HEK293 (cell line): ENCODE measurements at regions not wholly inside any gene's neighbourhood (a gene's known extent, or its start where the extent isn't known, plus 50 kb on each side); places are given as distances from the start of the nearest gene placed in this dataset.

Experiments
- CTCF ChIA-PET: fragments of 350-600 bp; formaldehyde crosslinking; extraction: SDS; loops from one replicate; lab custom pipeline; 2021; ENCODE audit warnings: antibody characterized with exemption; lab: Yijun Ruan, JAX
- POLR2A ChIA-PET: fragments of 300-600 bp; formaldehyde crosslinking; extraction: SDS; loops from one replicate; lab custom pipeline; 2020; ENCODE audit warnings: antibody characterized with exemption, inconsistent platforms; lab: Yijun Ruan, JAX
- H3K27ac ChIP-seq: fragments of 200-500 bp; sonication (Bioruptor generic); 2 replicates; pipeline ENCODE4 v1.5.1; 2014; ENCODE audit warnings: low read depth, low read length, control low read depth, inconsistent platforms; ENCODE audit errors: extremely low read depth
- H3K36me3 ChIP-seq, 2 experiments: fragments of 200-500 bp in 1 of 2; sonication (Bioruptor generic) in 1 of 2; 1 replicate in 1 of 2; 2 replicates in 1 of 2; pipeline ENCODE4 v1.5.1; 2014 to 2017; ENCODE audit warnings: inconsistent platforms in 2 of 2, low read length in 2 of 2; ENCODE audit not compliant: control insufficient read depth in 2 of 2, insufficient read depth in 1 of 2
- H3K4me1 ChIP-seq: fragments of 200-500 bp; sonication (Bioruptor generic); 2 replicates; pipeline ENCODE4 v1.5.1; 2014; ENCODE audit warnings: mild to moderate bottlenecking, low read length, inconsistent platforms; ENCODE audit not compliant: control insufficient read depth, insufficient read depth
- H3K4me3 ChIP-seq: 2 replicates; pipeline ENCODE4 v1.5.1; 2011; ENCODE audit warnings: low read depth, mild to moderate bottlenecking, control low read depth, low read length, moderate library complexity
- H3K9me3 ChIP-seq: fragments of 200-500 bp; sonication (Bioruptor generic); 2 replicates; pipeline ENCODE4 v1.5.1; 2014; ENCODE audit warnings: low read depth, low read length, inconsistent platforms; ENCODE audit not compliant: control insufficient read depth, insufficient read depth
- HOXD13 ChIP-seq: sonication (generic); formaldehyde crosslinking; IDR thresholded peaks from 2 replicates; pipeline ENCODE4 v1.8.0; 2022; ENCODE audit warnings: missing genetic modification reagents, borderline replicate concordance
- KLF10 ChIP-seq: fragments of 450-650 bp; IDR thresholded peaks from 2 replicates; pipeline ENCODE4 v1.5.1; 2018; ENCODE audit warnings: missing biosample characterization, mild to moderate bottlenecking, missing genetic modification characterization
- KLF16 ChIP-seq: fragments of 450-650 bp; formaldehyde crosslinking; IDR thresholded peaks from 2 replicates; pipeline ENCODE4 v1.5.1; 2017; ENCODE audit warnings: missing biosample characterization, missing genetic modification characterization
- SP2 ChIP-seq: fragments of 450-650 bp; formaldehyde crosslinking; IDR thresholded peaks from 2 replicates; pipeline ENCODE4 v1.5.1; 2016; ENCODE audit warnings: missing biosample characterization, missing genetic modification characterization
- TCF7L2 ChIP-seq: IDR thresholded peaks from 2 replicates; pipeline ENCODE4 v1.6.1; 2011; ENCODE audit warnings: low read depth, mild to moderate bottlenecking, inconsistent platforms, low read length, moderate library complexity, borderline replicate concordance
- TRIM28 ChIP-seq: IDR thresholded peaks from 2 replicates; pipeline ENCODE4 v1.6.1; 2011; ENCODE audit warnings: low read length, control low read depth, borderline replicate concordance
- YY1 ChIP-seq: fragments of 450-650 bp; formaldehyde crosslinking; IDR thresholded peaks from 2 replicates; pipeline ENCODE4 v1.5.1; 2018; ENCODE audit warnings: missing biosample characterization, missing genetic modification characterization
- ZBTB10 ChIP-seq: fragments of 450-650 bp; formaldehyde crosslinking; IDR thresholded peaks from 2 replicates; pipeline ENCODE4 v1.5.1; 2016; ENCODE audit warnings: missing biosample characterization, missing genetic modification characterization
- ZBTB44 ChIP-seq: fragments of 450-650 bp; IDR thresholded peaks from 2 replicates; pipeline ENCODE4 v1.5.1; 2018; ENCODE audit warnings: missing biosample characterization, mild to moderate bottlenecking, missing genetic modification characterization
- ZBTB6 ChIP-seq: fragments of 450-650 bp; formaldehyde crosslinking; IDR thresholded peaks from 2 replicates; pipeline ENCODE4 v1.5.1; 2017; ENCODE audit warnings: missing biosample characterization, missing genetic modification characterization
- ZEB2 ChIP-seq: fragments of 450-650 bp; formaldehyde crosslinking; IDR thresholded peaks from 2 replicates; pipeline ENCODE4 v1.5.1; 2016; ENCODE audit warnings: missing biosample characterization, missing genetic modification characterization
- ZFHX2 ChIP-seq: fragments of 450-650 bp; formaldehyde crosslinking; conservative IDR thresholded peaks from 2 replicates; pipeline ENCODE4 v1.5.1; 2016; ENCODE audit warnings: missing biosample characterization, missing genetic modification characterization
- ZFP41 ChIP-seq: fragments of 450-650 bp; formaldehyde crosslinking; IDR thresholded peaks from 2 replicates; pipeline ENCODE4 v1.5.1; 2016; ENCODE audit warnings: missing biosample characterization, missing genetic modification characterization, borderline replicate concordance
- ZNF157 ChIP-seq: fragments of 450-650 bp; formaldehyde crosslinking; IDR thresholded peaks from 2 replicates; pipeline ENCODE4 v1.5.1; 2016; ENCODE audit warnings: missing biosample characterization, missing genetic modification characterization
- ZNF19 ChIP-seq: fragments of 450-650 bp; formaldehyde crosslinking; IDR thresholded peaks from 2 replicates; pipeline ENCODE4; 2016; ENCODE audit warnings: missing biosample characterization, missing genetic modification characterization, low read depth
- ZNF248 ChIP-seq: fragments of 450-650 bp; formaldehyde crosslinking; IDR thresholded peaks from 2 replicates; pipeline ENCODE4 v1.5.1; 2017; ENCODE audit warnings: missing biosample characterization, missing genetic modification characterization
- ZNF404 ChIP-seq: fragments of 450-650 bp; formaldehyde crosslinking; IDR thresholded peaks from 2 replicates; pipeline ENCODE4 v1.5.1; 2017; ENCODE audit warnings: missing biosample characterization, missing genetic modification characterization
- ZNF654 ChIP-seq: fragments of 450-650 bp; formaldehyde crosslinking; IDR thresholded peaks from 2 replicates; pipeline ENCODE4 v1.5.1; 2016; ENCODE audit warnings: low read depth, missing biosample characterization, missing genetic modification characterization
- ZNF664 ChIP-seq: fragments of 450-650 bp; formaldehyde crosslinking; IDR thresholded peaks from 2 replicates; pipeline ENCODE4 v1.5.1; 2016; ENCODE audit warnings: missing biosample characterization, missing genetic modification characterization
- ZNF843 ChIP-seq: fragments of 450-650 bp; formaldehyde crosslinking; IDR thresholded peaks from 2 replicates; pipeline ENCODE4 v1.5.1; 2016; ENCODE audit warnings: missing biosample characterization, missing genetic modification characterization
- TF ChIP-seq, protein P1 (sequence below): fragments of 450-650 bp; formaldehyde crosslinking; IDR thresholded peaks from 2 replicates; pipeline ENCODE4 v1.5.1; 2016; ENCODE audit warnings: missing biosample characterization, missing genetic modification characterization, borderline replicate concordance

GRCh38 chr3:81434161-81434560, 327.3 kb downstream of the GBE1 start:
- Histone ChIP-seq H3K4me3 (no peak overlapping the region), H3K9me3 (no peaks in the 10 kb centered on the region), H3K4me1 (no peaks in the 10 kb centered on the region), H3K27ac (no peak overlapping the region), H3K36me3 (no peaks in the 10 kb centered on the region)
- TF ChIP-seq ZNF843 (no peak), ZFP41 (tag by site-specific recombination) (no peak), ZBTB44 (tag by site-specific recombination) (no peak), ZFHX2 (tag by site-specific recombination) (no peak), ZNF404 (tag by site-specific recombination) (no peak), TRIM28 (no peak), ZNF664 (tag by site-specific recombination) (no peak), YY1 (tag by site-specific recombination) (no peak), ZNF157 (tag by site-specific recombination) (no peak)
- CTCF ChIA-PET = no interaction called here
- POLR2A ChIA-PET = no interaction called here

- no peaks in the 10 kb centered on the region for H3K36me3 ChIP-seq
- CTCF ChIA-PET = no interaction called here
- TF ChIP-seq HOXD13 (CRISPR knock-in tag) (no peak), ZBTB44 (tag by site-specific recombination) (no peak), ZNF19 (tag by site-specific recombination) (no peak), KLF10 (tag by site-specific recombination) (no peak), ZEB2 (no peak), KLF16 (tag by site-specific recombination) (no peak), SP2 (tag by site-specific recombination) (no peak), TCF7L2 (no peak)
- no peaks in the 10 kb centered on the region for H3K4me1 ChIP-seq
- POLR2A ChIA-PET = no interaction called here
- H3K4me3 ChIP-seq = no peak overlapping the region
- H3K27ac ChIP-seq = no peak overlapping the region
- H3K9me3 ChIP-seq = no peaks in the 10 kb centered on the region
Measured at GRCh38 chr3:81433675-81434074, 327.8 kb downstream of the GBE1 start.

DNA sequence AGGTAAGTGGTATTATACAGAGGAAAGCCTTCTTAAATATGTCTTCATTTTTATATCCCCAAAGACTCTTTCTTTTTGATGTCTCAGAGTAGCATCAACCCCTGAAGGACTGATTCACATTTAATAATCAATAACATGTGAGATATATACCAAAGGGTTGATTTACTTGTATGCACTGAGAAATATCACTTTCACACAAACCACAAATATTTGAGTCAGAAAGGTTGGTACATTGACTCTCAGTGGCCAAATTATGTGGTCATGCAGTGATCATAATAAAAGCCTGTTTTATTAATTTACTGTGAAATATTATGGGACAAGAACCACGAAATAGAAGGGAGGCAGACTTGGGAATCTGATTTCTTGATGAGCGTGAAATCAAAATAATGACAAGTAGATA, 329.0 kb downstream of the GBE1 start:
- no peak overlapping the region for H3K27ac ChIP-seq
- no peak overlapping the region for H3K4me3 ChIP-seq
- ChIA-PET POLR2A (no interaction called here), CTCF (interaction anchor here (0.7 kb wide), 1 partner anchor 1917 kb away, joined by 3 read pairs; no protein-coding TSS in a partner anchor)
- H3K9me3 ChIP-seq = no peaks in the 10 kb centered on the region
- H3K4me1 ChIP-seq = no peaks in the 10 kb centered on the region
- no peaks in the 10 kb centered on the region for H3K36me3 ChIP-seq
- no peak for TF ChIP-seq ZFHX2 (tag by site-specific recombination)
- TF ChIP-seq ZNF654 (tag by site-specific recombination) = no peak
- TF ChIP-seq, protein P1, sequence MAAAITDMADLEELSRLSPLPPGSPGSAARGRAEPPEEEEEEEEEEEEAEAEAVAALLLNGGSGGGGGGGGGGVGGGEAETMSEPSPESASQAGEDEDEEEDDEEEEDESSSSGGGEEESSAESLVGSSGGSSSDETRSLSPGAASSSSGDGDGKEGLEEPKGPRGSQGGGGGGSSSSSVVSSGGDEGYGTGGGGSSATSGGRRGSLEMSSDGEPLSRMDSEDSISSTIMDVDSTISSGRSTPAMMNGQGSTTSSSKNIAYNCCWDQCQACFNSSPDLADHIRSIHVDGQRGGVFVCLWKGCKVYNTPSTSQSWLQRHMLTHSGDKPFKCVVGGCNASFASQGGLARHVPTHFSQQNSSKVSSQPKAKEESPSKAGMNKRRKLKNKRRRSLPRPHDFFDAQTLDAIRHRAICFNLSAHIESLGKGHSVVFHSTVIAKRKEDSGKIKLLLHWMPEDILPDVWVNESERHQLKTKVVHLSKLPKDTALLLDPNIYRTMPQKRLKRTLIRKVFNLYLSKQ (tag by site-specific recombination) = no peak
- no peak for TF ChIP-seq ZBTB6 (tag by site-specific recombination)
- TF ChIP-seq ZNF248 = no peak
- no peak for TF ChIP-seq ZBTB10
